ENCODE measurements at regions not wholly inside any gene's neighbourhood (a gene's known extent, or its start where the extent isn't known, plus 50 kb on each side); places are given as distances from the start of the nearest gene placed in this dataset.

DNA sequence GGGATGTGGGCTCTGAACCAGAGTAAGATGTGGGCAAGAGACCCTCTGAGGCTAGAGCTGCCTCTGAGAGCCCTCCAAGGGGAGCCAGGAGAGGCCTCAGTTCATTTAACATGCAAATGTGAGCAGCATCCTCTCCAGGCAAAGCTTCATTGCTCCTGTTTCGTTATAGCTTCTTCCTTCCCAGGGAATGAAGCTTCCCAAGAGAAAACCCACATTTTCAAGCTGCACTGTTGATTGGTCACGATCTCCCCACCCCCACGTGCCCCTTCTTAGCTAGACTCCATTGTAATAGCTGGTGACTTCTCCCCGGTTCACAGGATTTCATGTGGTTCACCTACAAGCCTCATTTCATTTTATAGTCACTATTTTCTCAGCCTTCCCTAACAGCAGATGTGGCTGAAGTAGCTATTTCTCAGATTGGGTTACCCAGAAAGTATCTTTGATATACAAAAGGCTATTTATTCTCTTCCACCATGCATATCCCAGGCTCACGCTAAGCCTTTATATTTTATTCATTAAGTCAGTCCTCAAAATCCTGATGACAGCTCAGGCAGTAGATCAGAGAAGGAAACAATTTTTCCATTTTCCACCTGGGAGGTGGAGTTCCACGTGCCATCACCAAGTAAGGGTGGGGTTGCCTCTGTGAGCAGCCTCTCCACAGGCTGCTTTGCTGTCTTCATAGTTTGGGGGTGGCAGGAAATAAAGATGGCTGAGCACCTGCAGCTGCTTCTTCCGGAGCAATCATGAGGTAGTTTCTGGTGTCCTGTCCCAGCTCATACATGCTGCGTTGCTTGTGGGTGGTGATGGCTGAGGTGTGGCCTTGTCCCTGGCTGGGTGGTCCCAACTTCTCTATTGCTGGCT, 178.3 kb upstream of the RAB4A start:
- Histone ChIP-seq H3F3A (ENCODE audit: insufficient read depth, low read length, poor library complexity, severe bottlenecking) (no peaks in the 10 kb centered on the region), H3K27ac (ENCODE audit: low read length) (peak overlapping the region; percentile 92), H3K36me3 (ENCODE audit: insufficient read depth, low read length) (no peaks in the 10 kb centered on the region), H3K4me3 (ENCODE audit: low read length) (peak overlapping the region; percentile 56), H3K9ac (ENCODE audit: low read length) (peak overlapping the region; percentile 67), H2AFZ (ENCODE audit: low read depth, low read length) (peak overlapping the region; percentile 22), H3K9me2 (ENCODE audit: insufficient read depth, low read length) (no peaks in the 10 kb centered on the region), H3K27me3 (ENCODE audit: insufficient read depth, low read depth, low read length) (no peaks in the 10 kb centered on the region), H3K79me2 (replicated peaks; ENCODE audit: insufficient read depth, low read length) (no peaks in the 10 kb centered on the region), H3K4me2 (ENCODE audit: low read length) (peak overlapping the region; percentile 58), H3K9me3 (ENCODE audit: low read length) (no peaks in the 10 kb centered on the region), H4K20me1 (ENCODE audit: insufficient read depth) (no peaks in the 10 kb centered on the region)
- TF ChIP-seq EP300 (conservative IDR thresholded peaks at IDR 0.05; ENCODE audit: poor library complexity, severe bottlenecking) (peak; percentile 55), EZH2 (IDR thresholded peaks at IDR 0.05; ENCODE audit: borderline replicate concordance, insufficient read depth, low read length, poor library complexity, severe bottlenecking) (no peak), MXI1 (conservative IDR thresholded peaks at IDR 0.05; ENCODE audit: poor library complexity, severe bottlenecking) (peak; percentile 49), CTCF (IDR thresholded peaks at IDR 0.05; ENCODE audit: poor library complexity, severe bottlenecking) (no peak), SMC3 (conservative IDR thresholded peaks at IDR 0.05; ENCODE audit: poor library complexity) (no peak), REST (IDR thresholded peaks at IDR 0.05; ENCODE audit: borderline replicate concordance) (peak; percentile 83), TAF1 (IDR thresholded peaks at IDR 0.05; ENCODE audit: low read depth) (no peak), POLR2AphosphoS5 (IDR thresholded peaks at IDR 0.05) (peak; percentile 18), RAD21 (conservative IDR thresholded peaks at IDR 0.05) (peak; percentile 24)

DNA sequence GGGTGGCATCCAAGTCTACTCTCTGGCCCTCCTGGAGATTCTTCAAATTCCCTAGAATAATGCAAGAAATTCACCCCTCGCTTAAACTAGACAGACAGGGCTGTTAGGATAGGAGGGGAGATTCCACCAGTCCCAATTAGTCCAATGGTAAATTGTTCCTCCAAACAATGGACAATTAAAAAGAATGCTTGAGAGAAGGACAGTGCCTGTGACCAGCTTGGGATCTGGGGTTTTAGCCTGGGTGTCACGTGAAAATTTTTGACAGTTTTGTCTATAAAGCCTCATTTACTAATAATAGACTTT, 177.7 kb upstream of the RAB4A start:
- Histone ChIP-seq H3K79me2 (replicated peaks; ENCODE audit: insufficient read depth, low read length) (no peaks in the 10 kb centered on the region), H4K20me1 (ENCODE audit: insufficient read depth) (no peaks in the 10 kb centered on the region), H3K27ac (ENCODE audit: low read length) (peak overlapping the region; percentile 92), H3K4me3 (ENCODE audit: low read length) (peak overlapping the region; percentile 56), H3K9ac (ENCODE audit: low read length) (peak overlapping the region; percentile 67), H3K9me3 (ENCODE audit: low read length) (no peaks in the 10 kb centered on the region), H3K36me3 (ENCODE audit: insufficient read depth, low read length) (no peaks in the 10 kb centered on the region), H2AFZ (ENCODE audit: low read depth, low read length) (no peak overlapping the region), H3F3A (ENCODE audit: insufficient read depth, low read length, poor library complexity, severe bottlenecking) (no peaks in the 10 kb centered on the region), H3K4me2 (ENCODE audit: low read length) (peak overlapping the region; percentile 58), H3K9me2 (ENCODE audit: insufficient read depth, low read length) (no peaks in the 10 kb centered on the region), H3K27me3 (ENCODE audit: insufficient read depth, low read depth, low read length) (no peaks in the 10 kb centered on the region)
- TF ChIP-seq MXI1 (conservative IDR thresholded peaks at IDR 0.05; ENCODE audit: poor library complexity, severe bottlenecking) = no peak
- no peak for TF ChIP-seq REST (IDR thresholded peaks at IDR 0.05; ENCODE audit: borderline replicate concordance)
